ENCODE measurements at regions not wholly inside any gene's neighbourhood (a gene's known extent, or its start where the extent isn't known, plus 50 kb on each side); places are given as distances from the start of the nearest gene placed in this dataset.

DNA sequence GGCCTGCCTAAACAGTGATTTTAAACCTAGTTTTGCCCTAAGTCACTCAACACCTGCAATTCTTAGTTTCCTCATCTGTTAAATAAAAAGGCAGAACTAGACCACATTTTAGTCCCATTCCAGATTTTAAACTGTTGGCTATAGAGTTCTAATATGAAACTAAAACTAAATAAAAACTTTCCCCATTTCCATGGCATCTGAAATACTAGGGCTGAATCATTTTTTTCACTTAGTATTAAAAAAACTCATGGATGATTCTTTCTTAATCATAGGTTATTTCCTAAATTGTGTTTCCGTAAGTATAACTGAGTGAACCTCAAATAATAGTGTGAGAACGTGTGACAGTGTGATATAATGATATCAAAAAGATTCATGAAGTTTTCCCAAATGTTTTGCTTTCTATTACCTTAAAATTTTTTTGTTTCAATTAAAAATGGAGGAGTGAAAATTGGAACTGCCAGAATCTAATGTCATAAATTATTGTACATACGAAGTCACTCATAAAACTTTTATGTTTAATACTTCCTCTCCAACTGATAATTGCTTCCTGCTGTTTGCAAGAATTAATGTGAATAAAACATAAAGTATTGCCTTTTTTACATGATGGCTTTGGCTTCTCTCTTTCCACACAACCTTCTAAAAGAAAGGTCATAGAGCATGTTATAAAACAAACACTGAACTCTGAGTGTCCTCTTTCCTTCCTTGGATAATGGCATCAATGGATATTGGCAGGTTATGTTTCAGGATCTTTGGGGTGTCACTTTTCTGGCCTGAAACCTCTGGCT, 315.1 kb upstream of the MME start:
- Histone ChIP-seq H3K4me1 (ENCODE audit: control insufficient read depth in 5 of 5, insufficient read depth in 5 of 5, low read length in 5 of 5) (peaks cover 0 to 7% (median 2%) of the 10 kb centered on the region in 5 donors), H3K9ac (ENCODE audit: low read length in 5 of 5) (no peak overlapping the region), H3K4me3 (ENCODE audit: low read depth in 1 of 5, low read length in 5 of 5) (no peak overlapping the region), H3K36me3 (ENCODE audit: control insufficient read depth in 5 of 5, insufficient read depth in 5 of 5, low read length in 5 of 5) (no peaks in the 10 kb centered on the region), H3K9me3 (ENCODE audit: control insufficient read depth in 5 of 5, low read length in 5 of 5) (no peaks in the 10 kb centered on the region), H3K27ac (ENCODE audit: low read depth, low read length) (no peak overlapping the region), H3K27me3 (ENCODE audit: control insufficient read depth in 5 of 5, insufficient read depth in 4 of 5, low read length in 5 of 5) (no peaks in the 10 kb centered on the region)

DNA sequence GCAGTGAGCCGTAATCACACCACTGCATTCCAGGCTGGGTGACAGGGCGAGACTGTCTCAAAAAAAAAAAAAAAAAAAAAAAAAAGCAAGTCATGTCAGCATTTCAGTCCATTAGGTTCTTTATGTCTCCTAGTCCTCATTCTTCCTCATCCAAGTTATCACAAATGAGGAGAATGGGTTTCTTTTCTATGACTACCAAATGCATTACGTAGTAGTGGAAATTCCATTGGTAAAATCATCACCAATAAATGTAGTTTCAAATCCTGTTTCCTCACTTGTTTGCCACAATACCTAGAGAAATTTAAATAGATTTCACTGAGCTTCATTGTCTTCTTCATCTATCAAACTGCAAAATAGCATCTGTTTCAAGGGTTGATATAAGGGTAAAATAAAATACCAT, 317.6 kb upstream of the MME start:
- Histone ChIP-seq H3K4me3 (ENCODE audit: low read depth in 1 of 5, low read length in 5 of 5) (no peak overlapping the region), H3K36me3 (ENCODE audit: control insufficient read depth in 5 of 5, insufficient read depth in 5 of 5, low read length in 5 of 5) (no peaks in the 10 kb centered on the region), H3K9ac (ENCODE audit: low read length in 5 of 5) (no peak overlapping the region), H3K4me1 (ENCODE audit: control insufficient read depth in 5 of 5, insufficient read depth in 5 of 5, low read length in 5 of 5) (peaks cover 0 to 13% (median 2%) of the 10 kb centered on the region in 5 donors), H3K9me3 (ENCODE audit: control insufficient read depth in 5 of 5, low read length in 5 of 5) (no peaks in the 10 kb centered on the region), H3K27ac (ENCODE audit: low read depth, low read length) (no peak overlapping the region), H3K27me3 (ENCODE audit: control insufficient read depth in 5 of 5, insufficient read depth in 4 of 5, low read length in 5 of 5) (no peaks in the 10 kb centered on the region)

DNA sequence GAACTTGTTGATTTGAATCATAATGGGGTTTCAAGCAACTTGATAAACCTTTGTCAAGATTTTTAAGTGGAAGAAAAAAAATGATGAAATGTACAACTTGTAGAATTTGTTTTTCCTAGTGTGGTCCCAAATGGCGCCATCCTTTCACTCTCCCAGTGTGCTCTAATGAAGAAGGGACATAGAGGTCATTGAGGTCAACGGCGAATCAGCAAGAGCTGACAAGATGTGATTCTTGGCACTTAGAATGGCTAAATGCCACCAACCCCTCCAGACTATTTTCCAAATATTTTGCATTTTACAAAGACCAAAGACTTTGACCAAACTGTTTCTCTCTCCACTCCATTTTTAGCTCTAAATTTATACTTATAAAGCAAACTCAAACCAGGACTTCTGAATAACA, 320.2 kb upstream of the MME start:
- H3K4me1 ChIP-seq (ENCODE audit: control insufficient read depth in 5 of 5, insufficient read depth in 5 of 5, low read length in 5 of 5): peaks cover 0 to 7% (median 0%) of the 10 kb centered on the region in 5 donors
- H3K4me3 ChIP-seq (ENCODE audit: low read depth in 1 of 5, low read length in 5 of 5): no peak overlapping the region
- H3K9ac ChIP-seq (ENCODE audit: low read length in 5 of 5): no peak overlapping the region
- no peaks in the 10 kb centered on the region for H3K27me3 ChIP-seq (ENCODE audit: control insufficient read depth in 5 of 5, insufficient read depth in 4 of 5, low read length in 5 of 5)
- no peak overlapping the region for H3K27ac ChIP-seq (ENCODE audit: low read depth, low read length)
- no peaks in the 10 kb centered on the region for H3K36me3 ChIP-seq (ENCODE audit: control insufficient read depth in 5 of 5, insufficient read depth in 5 of 5, low read length in 5 of 5)
- H3K9me3 ChIP-seq (ENCODE audit: control insufficient read depth in 5 of 5, low read length in 5 of 5): no peaks in the 10 kb centered on the region

DNA sequence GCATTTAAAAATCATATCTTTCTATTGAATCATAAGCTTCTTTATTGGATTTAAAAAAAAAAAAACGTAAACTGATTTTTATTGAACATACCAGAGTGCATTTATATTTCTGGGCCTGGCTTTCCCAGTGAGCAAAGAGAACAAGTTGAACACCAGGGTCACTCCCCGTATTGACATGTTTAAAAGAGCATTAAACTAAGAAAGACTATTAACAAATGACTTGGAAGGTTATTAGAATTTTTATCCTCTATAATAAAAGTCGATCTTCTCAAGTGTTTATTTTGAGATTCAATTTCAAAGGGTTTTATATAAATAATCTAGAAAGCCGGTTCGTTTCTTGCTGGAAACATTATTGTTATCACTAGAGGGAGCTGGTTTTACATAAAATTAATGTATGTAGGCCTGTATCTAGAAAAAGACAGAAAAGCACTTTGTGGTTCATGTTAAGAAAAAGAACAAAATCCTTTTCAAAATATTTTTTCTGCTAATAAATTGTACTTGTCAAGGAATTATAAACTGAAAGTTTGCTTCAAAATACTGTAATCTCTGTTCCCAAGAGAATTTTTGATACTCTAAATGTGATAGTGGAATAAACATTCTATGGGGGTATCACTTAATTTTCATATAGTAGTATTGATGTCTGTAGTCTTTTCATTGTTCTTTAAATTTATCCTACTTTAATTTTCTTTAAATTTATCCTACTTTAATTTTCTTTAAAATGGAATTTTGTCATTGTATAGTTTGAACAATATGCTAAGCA, 321.8 kb upstream of the MME start:
- no peaks in the 10 kb centered on the region for H3K27me3 ChIP-seq (ENCODE audit: control insufficient read depth in 5 of 5, insufficient read depth in 4 of 5, low read length in 5 of 5)
- peaks cover 0 to 7% (median 0%) of the 10 kb centered on the region in 5 donors for H3K4me1 ChIP-seq (ENCODE audit: control insufficient read depth in 5 of 5, insufficient read depth in 5 of 5, low read length in 5 of 5)
- no peaks in the 10 kb centered on the region for H3K36me3 ChIP-seq (ENCODE audit: control insufficient read depth in 5 of 5, insufficient read depth in 5 of 5, low read length in 5 of 5)
- no peak overlapping the region for H3K27ac ChIP-seq (ENCODE audit: low read depth, low read length)
- H3K9ac ChIP-seq (ENCODE audit: low read length in 5 of 5): no peak overlapping the region
- no peak overlapping the region for H3K4me3 ChIP-seq (ENCODE audit: low read depth in 1 of 5, low read length in 5 of 5)
- no peaks in the 10 kb centered on the region for H3K9me3 ChIP-seq (ENCODE audit: control insufficient read depth in 5 of 5, low read length in 5 of 5)

DNA sequence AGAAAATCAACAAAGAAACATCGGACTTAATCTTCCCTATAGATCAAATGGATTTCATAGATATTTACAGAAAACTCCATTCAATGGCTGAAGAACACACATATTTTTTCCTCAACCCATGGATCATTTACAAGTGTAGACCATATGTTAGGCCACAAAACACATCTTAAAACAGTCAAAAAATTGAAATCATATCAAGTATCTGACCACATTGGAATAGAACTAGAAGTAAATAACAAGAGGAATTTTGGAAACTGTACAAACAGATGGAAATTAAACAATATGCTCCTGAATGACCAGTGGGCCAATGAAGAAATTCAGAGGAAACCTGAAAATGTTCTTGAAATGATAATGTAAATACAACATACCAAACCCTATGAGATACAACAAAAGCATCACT, 323.1 kb upstream of the GPR149 start:
- no peak overlapping the region for H3K9ac ChIP-seq (ENCODE audit: low read length in 5 of 5)
- H3K27ac ChIP-seq (ENCODE audit: low read depth, low read length): no peak overlapping the region
- H3K4me1 ChIP-seq (ENCODE audit: control insufficient read depth in 5 of 5, insufficient read depth in 5 of 5, low read length in 5 of 5): no peaks in the 10 kb centered on the region
- H3K9me3 ChIP-seq (ENCODE audit: control insufficient read depth in 5 of 5, low read length in 5 of 5): no peaks in the 10 kb centered on the region
- no peak overlapping the region for H3K4me3 ChIP-seq (ENCODE audit: low read depth in 1 of 5, low read length in 5 of 5)
- no peaks in the 10 kb centered on the region for H3K36me3 ChIP-seq (ENCODE audit: control insufficient read depth in 5 of 5, insufficient read depth in 5 of 5, low read length in 5 of 5)
- H3K27me3 ChIP-seq (ENCODE audit: control insufficient read depth in 5 of 5, insufficient read depth in 4 of 5, low read length in 5 of 5): no peaks in the 10 kb centered on the region

DNA sequence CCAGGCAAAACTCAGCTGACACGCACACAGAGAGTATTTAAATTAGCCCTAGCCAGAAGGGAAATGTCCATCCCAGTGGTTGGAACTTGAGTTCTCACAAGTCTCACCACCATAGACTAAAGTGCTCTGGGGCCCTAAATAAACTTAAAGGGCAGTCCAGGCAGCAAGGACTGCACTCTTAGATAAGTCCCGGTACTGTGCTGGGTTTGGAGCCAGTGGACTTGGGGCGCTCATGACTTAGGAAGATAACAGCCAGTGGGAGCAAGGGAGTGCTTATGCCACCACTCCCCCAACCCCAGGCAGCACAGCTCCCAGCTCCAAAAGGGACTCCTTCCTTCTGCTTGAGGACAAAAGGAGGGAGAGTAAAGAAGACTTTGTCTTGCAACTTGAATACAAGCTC, 319.5 kb upstream of the GPR149 start:
- H3K27ac ChIP-seq (ENCODE audit: low read depth, low read length): no peak overlapping the region

DNA sequence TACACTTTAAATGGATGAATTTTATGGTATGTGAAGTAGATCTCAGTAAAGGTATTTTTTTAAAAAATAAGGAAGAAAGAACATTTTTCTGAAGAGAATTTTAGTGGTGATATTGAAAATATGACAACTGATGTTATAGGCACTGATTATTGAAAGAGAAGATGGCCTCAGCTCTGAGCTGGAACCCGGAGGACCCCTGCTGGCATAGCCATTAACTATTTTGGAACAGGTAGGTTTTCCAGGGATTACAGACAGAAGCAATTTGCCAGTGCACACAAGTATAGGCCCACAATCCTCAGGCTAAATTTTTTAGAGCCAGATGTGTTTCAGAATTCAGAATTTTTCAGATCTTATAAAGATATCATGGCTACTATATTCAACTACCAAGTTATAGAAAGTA, 315.9 kb upstream of the GPR149 start:
- H3K36me3 ChIP-seq (ENCODE audit: control insufficient read depth in 5 of 5, insufficient read depth in 5 of 5, low read length in 5 of 5): no peaks in the 10 kb centered on the region
- no peak overlapping the region for H3K4me3 ChIP-seq (ENCODE audit: low read depth in 1 of 5, low read length in 5 of 5)
- no peak overlapping the region for H3K9ac ChIP-seq (ENCODE audit: low read length in 5 of 5)
- no peaks in the 10 kb centered on the region for H3K4me1 ChIP-seq (ENCODE audit: control insufficient read depth in 5 of 5, insufficient read depth in 5 of 5, low read length in 5 of 5)
- H3K27me3 ChIP-seq (ENCODE audit: control insufficient read depth in 5 of 5, insufficient read depth in 4 of 5, low read length in 5 of 5): no peaks in the 10 kb centered on the region
- H3K27ac ChIP-seq (ENCODE audit: low read depth, low read length): no peak overlapping the region
- H3K9me3 ChIP-seq (ENCODE audit: control insufficient read depth in 5 of 5, low read length in 5 of 5): peaks cover 0 to 8% (median 0%) of the 10 kb centered on the region in 5 donors

More for the DNA sequence above, 319.5 kb upstream of the GPR149 start:
- H3K9me3 ChIP-seq (ENCODE audit: control insufficient read depth in 5 of 5, low read length in 5 of 5): no peaks in the 10 kb centered on the region
- H3K27me3 ChIP-seq (ENCODE audit: control insufficient read depth in 5 of 5, insufficient read depth in 4 of 5, low read length in 5 of 5): no peaks in the 10 kb centered on the region
- no peak overlapping the region for H3K9ac ChIP-seq (ENCODE audit: low read length in 5 of 5)
- no peaks in the 10 kb centered on the region for H3K36me3 ChIP-seq (ENCODE audit: control insufficient read depth in 5 of 5, insufficient read depth in 5 of 5, low read length in 5 of 5)
- H3K4me3 ChIP-seq (ENCODE audit: low read depth in 1 of 5, low read length in 5 of 5): no peak overlapping the region
- H3K4me1 ChIP-seq (ENCODE audit: control insufficient read depth in 5 of 5, insufficient read depth in 5 of 5, low read length in 5 of 5): no peaks in the 10 kb centered on the region

DNA sequence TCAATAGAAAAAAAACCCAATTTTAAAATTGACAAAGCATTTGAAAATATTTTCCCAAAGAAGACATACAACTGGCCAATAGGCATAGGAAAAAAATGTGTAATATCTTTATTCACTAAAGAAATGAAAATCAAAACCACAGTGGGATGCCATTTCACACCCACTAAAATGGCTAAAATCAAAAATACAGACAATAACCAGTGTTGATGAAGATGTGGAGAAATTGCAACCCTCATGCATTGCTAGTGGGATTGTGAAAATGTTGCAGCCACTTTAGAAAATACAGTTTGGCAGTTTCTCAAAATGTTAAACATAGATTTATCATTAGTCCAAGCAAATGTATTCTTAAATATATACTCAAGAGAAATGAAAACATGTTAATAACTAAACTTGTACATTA, 315.1 kb upstream of the GPR149 start:
- Histone ChIP-seq H3K9ac (ENCODE audit: low read length in 5 of 5) (no peak overlapping the region), H3K27me3 (ENCODE audit: control insufficient read depth in 5 of 5, insufficient read depth in 4 of 5, low read length in 5 of 5) (no peaks in the 10 kb centered on the region), H3K36me3 (ENCODE audit: control insufficient read depth in 5 of 5, insufficient read depth in 5 of 5, low read length in 5 of 5) (no peaks in the 10 kb centered on the region), H3K4me3 (ENCODE audit: low read depth in 1 of 5, low read length in 5 of 5) (no peak overlapping the region), H3K27ac (ENCODE audit: low read depth, low read length) (no peak overlapping the region), H3K4me1 (ENCODE audit: control insufficient read depth in 5 of 5, insufficient read depth in 5 of 5, low read length in 5 of 5) (no peaks in the 10 kb centered on the region), H3K9me3 (ENCODE audit: control insufficient read depth in 5 of 5, low read length in 5 of 5) (peaks cover 0 to 8% (median 0%) of the 10 kb centered on the region in 5 donors)

DNA sequence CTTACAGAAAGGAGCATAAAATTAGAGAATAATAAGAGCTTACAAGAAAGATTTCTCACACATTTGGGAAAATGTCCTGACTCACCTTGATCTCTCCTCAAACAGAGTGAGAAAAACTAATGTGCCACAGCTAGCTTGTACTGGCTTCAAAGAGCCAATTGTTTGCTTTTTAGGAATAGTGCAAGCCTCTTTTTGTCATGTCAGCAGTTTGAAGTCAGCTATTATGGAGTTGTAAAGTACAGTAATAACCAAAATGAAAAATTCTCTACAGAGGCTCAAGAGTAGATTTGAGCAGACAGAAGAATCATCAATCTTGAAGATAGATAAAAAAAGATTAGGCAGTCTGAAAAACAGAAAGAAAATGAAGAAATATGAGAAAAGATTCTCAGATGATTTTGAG, 313.4 kb upstream of the GPR149 start:
- no peak overlapping the region for H3K27ac ChIP-seq (ENCODE audit: low read depth, low read length)
- H3K9ac ChIP-seq (ENCODE audit: low read length in 5 of 5): no peak overlapping the region
- peaks cover 0 to 8% (median 0%) of the 10 kb centered on the region in 5 donors for H3K9me3 ChIP-seq (ENCODE audit: control insufficient read depth in 5 of 5, low read length in 5 of 5)
- no peaks in the 10 kb centered on the region for H3K27me3 ChIP-seq (ENCODE audit: control insufficient read depth in 5 of 5, insufficient read depth in 4 of 5, low read length in 5 of 5)
- H3K4me1 ChIP-seq (ENCODE audit: control insufficient read depth in 5 of 5, insufficient read depth in 5 of 5, low read length in 5 of 5): no peaks in the 10 kb centered on the region
- H3K4me3 ChIP-seq (ENCODE audit: low read depth in 1 of 5, low read length in 5 of 5): no peak overlapping the region
- H3K36me3 ChIP-seq (ENCODE audit: control insufficient read depth in 5 of 5, insufficient read depth in 5 of 5, low read length in 5 of 5): no peaks in the 10 kb centered on the region

DNA sequence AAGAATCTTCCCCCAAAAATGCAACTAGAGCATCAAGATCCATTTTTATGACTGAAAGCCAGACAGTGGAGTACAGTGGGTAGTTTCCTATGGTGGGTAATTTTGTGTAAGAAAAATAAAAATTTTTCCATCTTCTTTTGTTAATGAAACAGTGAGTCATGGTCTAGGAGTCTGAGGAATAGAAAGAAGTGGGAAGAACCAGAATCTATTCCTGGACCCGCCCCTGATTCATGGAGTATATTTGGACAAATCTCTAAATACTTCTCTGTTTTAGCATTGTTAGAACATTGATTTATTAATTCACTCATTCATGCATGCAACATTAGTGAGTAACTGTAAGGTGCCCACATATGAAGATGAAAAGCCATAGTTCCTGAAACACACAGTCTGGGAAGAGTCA, 304.5 kb upstream of the GPR149 start:
- no peak overlapping the region for H3K9ac ChIP-seq (ENCODE audit: low read length in 5 of 5)
- H3K27ac ChIP-seq (ENCODE audit: low read depth, low read length): no peak overlapping the region
- H3K4me3 ChIP-seq (ENCODE audit: low read depth in 1 of 5, low read length in 5 of 5): no peak overlapping the region
- H3K4me1 ChIP-seq (ENCODE audit: control insufficient read depth in 5 of 5, insufficient read depth in 5 of 5, low read length in 5 of 5): no peaks in the 10 kb centered on the region
- no peaks in the 10 kb centered on the region for H3K9me3 ChIP-seq (ENCODE audit: control insufficient read depth in 5 of 5, low read length in 5 of 5)
- no peaks in the 10 kb centered on the region for H3K27me3 ChIP-seq (ENCODE audit: control insufficient read depth in 5 of 5, insufficient read depth in 4 of 5, low read length in 5 of 5)
- H3K36me3 ChIP-seq (ENCODE audit: control insufficient read depth in 5 of 5, insufficient read depth in 5 of 5, low read length in 5 of 5): no peaks in the 10 kb centered on the region
